A549 (cell line): ENCODE measurements at regions not wholly inside any gene's neighbourhood (a gene's known extent, or its start where the extent isn't known, plus 50 kb on each side); places are given as distances from the start of the nearest gene placed in this dataset.

Experiments
- ATAC-seq, 2 experiments: fragments of 200-7000 bp in 1 of 2; fragments of >200 bp in 1 of 2; cut with Nextera tagmentation in 1 of 2; cut with Tn5 transposase in 1 of 2; 3 replicates each; pipeline versions ENCODE4 v1.8.0 to v1.9.1; 2018 to 2020; ENCODE audit warnings: mild to moderate bottlenecking in 1 of 2, moderate library complexity in 1 of 2
- CTCF ChIA-PET: fragments of 300-600 bp; sonication (Branson Sonifier 250); formaldehyde crosslinking; extraction: SDS; loops from one replicate; lab custom pipeline; 2021; ENCODE audit warnings: antibody characterized with exemption, inconsistent platforms; lab: Yijun Ruan, JAX
- POLR2A ChIA-PET: fragments of 350-600 bp; formaldehyde crosslinking; extraction: SDS; loops from one replicate; lab custom pipeline; 2021; ENCODE audit warnings: antibody characterized with exemption, inconsistent platforms; lab: Yijun Ruan, JAX
- DNase-seq, 2 experiments: peaks; one replicate each; pipeline versions ENCODE4 v3.0.0 to v3.0.0-alpha.2; 2011 to 2016; ENCODE audit warnings: low read depth in 1 of 2, low spot score in 1 of 2
- FAIRE-seq: peaks from 2 replicates; lab custom pipeline; 2011; peaks lifted over from hg19 to GRCh38; lab: Jason Lieb, UNC
- H3K27ac ChIP-seq, 2 experiments: fragments of >200 bp; sonication (Bioruptor Twin); formaldehyde crosslinking; 3 replicates each; pipeline ENCODE4 v1.5.1; 2016 to 2017
- H3K4me1 ChIP-seq: fragments of >200 bp; sonication (Bioruptor Twin); formaldehyde crosslinking; 3 replicates; pipeline ENCODE4 v1.6.1; 2016
- H3K4me2 ChIP-seq: fragments of >200 bp; sonication (Bioruptor Twin); formaldehyde crosslinking; 3 replicates; pipeline ENCODE4 v1.6.1; 2016
- H3K4me3 ChIP-seq: fragments of >200 bp; sonication (Bioruptor Twin); formaldehyde crosslinking; 3 replicates; pipeline ENCODE4 v1.5.1; 2016
- H3K9me3 ChIP-seq: fragments of >200 bp; sonication (Bioruptor Twin); formaldehyde crosslinking; 3 replicates; pipeline ENCODE4 v1.6.1; 2016
- BCL3 ChIP-seq: fragments of >200 bp; sonication (Bioruptor Twin); formaldehyde crosslinking; IDR thresholded peaks from 3 replicates; pipeline ENCODE4 v1.6.1; 2016
- CEBPB ChIP-seq, 2 experiments: fragments of >200 bp in 1 of 2; sonication (Bioruptor Twin) in 1 of 2; formaldehyde crosslinking in 1 of 2; IDR thresholded peaks; 2 replicates each; pipeline ENCODE4 v1.6.1; 2012 to 2016
- CHD2 ChIP-seq: fragments of 150-350 bp; IDR thresholded peaks from 2 replicates; pipeline ENCODE4 v1.6.1; 2014; ENCODE audit warnings: low read length; ENCODE audit not compliant: partially characterized antibody
- E2F6 ChIP-seq: IDR thresholded peaks from 2 replicates; pipeline ENCODE4 v1.6.1; 2012; ENCODE audit warnings: low read depth, borderline replicate concordance
- ESRRA ChIP-seq: fragments of 150-350 bp; IDR thresholded peaks from 2 replicates; pipeline ENCODE4 v1.6.1; 2014; ENCODE audit warnings: mild to moderate bottlenecking, low read length, borderline replicate concordance
- GATA3 ChIP-seq: IDR thresholded peaks from 2 replicates; pipeline ENCODE4 v1.6.1; 2012; ENCODE audit warnings: borderline replicate concordance
- HDAC2 ChIP-seq: fragments of 200-600 bp; sonication (generic); IDR thresholded peaks from 2 replicates; pipeline ENCODE4 v1.6.1; 2016
- JUN ChIP-seq, 2 experiments: fragments of >200 bp; sonication (Bioruptor Twin); formaldehyde crosslinking; IDR thresholded peaks; 2 replicates in 1 of 2; 3 replicates in 1 of 2; pipeline ENCODE4 v1.6.1; 2016 to 2017
- MAX ChIP-seq: IDR thresholded peaks from 2 replicates; pipeline ENCODE4 v1.6.1; 2012
- RAD21 ChIP-seq, 2 experiments: fragments of >200 bp in 1 of 2; sonication (Bioruptor Twin) in 1 of 2; formaldehyde crosslinking in 1 of 2; IDR thresholded peaks in 1 of 2; conservative IDR thresholded peaks in 1 of 2; 2 replicates in 1 of 2; 3 replicates in 1 of 2; pipeline ENCODE4 v1.6.1; 2012 to 2018; ENCODE audit warnings: inconsistent platforms in 1 of 2
- RCOR1 ChIP-seq: fragments of 150-350 bp; IDR thresholded peaks from 2 replicates; pipeline ENCODE4 v1.6.1; 2014; ENCODE audit warnings: antibody characterized with exemption, low read length, low read depth
- REST ChIP-seq: fragments of 200-600 bp; sonication (generic); IDR thresholded peaks from 2 replicates; pipeline ENCODE4 v1.6.1; 2016; ENCODE audit warnings: antibody characterized with exemption, mild to moderate bottlenecking, moderate library complexity
- RFX5 ChIP-seq: fragments of 450-650 bp; IDR thresholded peaks from 2 replicates; pipeline ENCODE4 v1.7.1; 2014; ENCODE audit warnings: antibody characterized with exemption, mild to moderate bottlenecking, moderate library complexity
- TFCP2L1 ChIP-seq: fragments of 250-450 bp; sonication (Bioruptor Pico); IDR thresholded peaks from 2 replicates; pipeline ENCODE4 v1.5.0; 2021; ENCODE audit warnings: mild to moderate bottlenecking
- ZFP36 ChIP-seq: fragments of 450-650 bp; IDR thresholded peaks from 2 replicates; pipeline ENCODE4 v1.6.1; 2014; ENCODE audit warnings: borderline replicate concordance; ENCODE audit not compliant: partially characterized antibody
- ZSCAN20 ChIP-seq: fragments of 250-450 bp; sonication (Bioruptor Pico); IDR thresholded peaks from 2 replicates; pipeline ENCODE4 v1.8.0; 2022; ENCODE audit warnings: mild to moderate bottlenecking, moderate library complexity
- WGBS: methylation state at CpG from one replicate; pipeline ENCODE4 v1.1.6; 2017; ENCODE audit errors: missing lambda C conversion rate; 5-methylcytosine and 5-hydroxymethylcytosine counted together

- TF ChIP-seq CHD2 (no peak), HDAC2 (no peak), RCOR1 (no peak), MAX (no peak)
Measured at GRCh38 chr4:176575141-176575730, 217.5 kb downstream of the VEGFC start (continued).

- CTCF ChIA-PET: no interaction called here
- FAIRE-seq (no peak), ATAC-seq (peak; percentile 82 to 97)
- Histone ChIP-seq H3K27ac (peak overlapping the region in 1 of 2 experiments; percentile 58; a peak in 1 of 6 replicates), H3K4me1 (peaks cover 20% of the 10 kb centered on the region), H3K4me3 (no peak overlapping the region)
- TF ChIP-seq REST: no peak
- peak; percentile 44; the same call in 1 of the 2 replicates for TF ChIP-seq ZSCAN20 (CRISPR knock-in tag)
- 0 out of 2 replicates have a peak, but pooled peaks have one; percentile 21 for TF ChIP-seq MAX
- peak in 1 of 2 experiments; percentile 36; a peak in 2 of 5 replicates for TF ChIP-seq RAD21 (conservative IDR thresholded peaks at IDR 0.05 in 1 of 2, IDR thresholded peaks at IDR 0.05 in 1 of 2)
- peak; percentile 34 to 53; a peak in 1 of 5 replicates for TF ChIP-seq JUN (IDR thresholded peaks at IDR 0.05)
- peak; percentile 29 to 59; a peak in 1 of 4 replicates for TF ChIP-seq CEBPB (IDR thresholded peaks at IDR 0.05)
- TF ChIP-seq BCL3: 0 out of 3 replicates have a peak, but pooled peaks have one; percentile 38
- TF ChIP-seq E2F6: no peak
- TF ChIP-seq GATA3: peak; percentile 86
- no peak for TF ChIP-seq HDAC2
- peak; percentile 50 for TF ChIP-seq ZFP36
- TF ChIP-seq RFX5: no peak
- no peak for TF ChIP-seq TFCP2L1 (CRISPR knock-in tag)
- TF ChIP-seq, all 56 proteins: peak for 8
- 4% methylated on average over 6 of the region's 6 CpGs for WGBS
- POLR2A ChIA-PET: no interaction called here
- DNase-seq: peak; percentile 2 to 87
- H3K4me2 ChIP-seq: peak overlapping the region; percentile 43
- H3K9me3 ChIP-seq: no peaks in the 10 kb centered on the region
Measured at GRCh38 chr4:176579226-176579625, 213.5 kb downstream of the VEGFC start.

- FAIRE-seq (no peak), DNase-seq (no peak), ATAC-seq (no peak)
- ChIA-PET POLR2A (no interaction called here), CTCF (interaction anchor here (1.3 kb wide), 1 partner anchor 20 kb away, joined by 4 read pairs; no protein-coding TSS in a partner anchor)
- Histone ChIP-seq H3K4me2 (no peak overlapping the region), H3K4me1 (peaks cover 19% of the 10 kb centered on the region), H3K4me3 (no peak overlapping the region), H3K27ac (no peak overlapping the region), H3K9me3 (no peaks in the 10 kb centered on the region)
- 91% methylated on average over 5 of the region's 5 CpGs for WGBS
- no peak for TF ChIP-seq ESRRA
- TF ChIP-seq, all 56 proteins: peak for 0
Measured at GRCh38 chr4:176583278-176583677, 209.4 kb downstream of the VEGFC start.
